OCI-LY1 (cell line): ENCODE measurements at regions not wholly inside any gene's neighbourhood (a gene's known extent, or its start where the extent isn't known, plus 50 kb on each side); places are given as distances from the start of the nearest gene placed in this dataset.

Experiments used
- H2AFZ ChIP-seq: fragments of 200-600 bp; sonication (generic), shearing (Covaris generic); 2 replicates; pipeline ENCODE4 v1.6.0; 2014; ENCODE audit warnings: antibody characterized with exemption, mild to moderate bottlenecking, low read length
- H3F3A ChIP-seq: fragments of 200-600 bp; sonication (generic), shearing (Covaris generic); 2 replicates; pipeline ENCODE4 v1.6.0; 2014; ENCODE audit warnings: mild to moderate bottlenecking, antibody characterized with exemption, low read length, moderate library complexity; ENCODE audit not compliant: insufficient read depth
- H3K27ac ChIP-seq: fragments of 200-600 bp; sonication (generic); 2 replicates; pipeline ENCODE4 v1.5.1; 2014; ENCODE audit warnings: low read length, mixed run types, mild to moderate bottlenecking, low read depth; ENCODE audit not compliant: poor library complexity, severe bottlenecking
- H3K27me3 ChIP-seq: fragments of 200-600 bp; sonication (generic); 2 replicates; pipeline ENCODE4 v1.6.0; 2014; ENCODE audit warnings: antibody characterized with exemption, mild to moderate bottlenecking, low read length, moderate library complexity; ENCODE audit not compliant: insufficient read depth
- H3K36me3 ChIP-seq: fragments of 200-600 bp; sonication (generic); 2 replicates; pipeline ENCODE4 v1.6.1; 2014; ENCODE audit warnings: mild to moderate bottlenecking, antibody characterized with exemption, low read length, moderate library complexity, mixed read lengths; ENCODE audit not compliant: insufficient read depth
- H3K4me1 ChIP-seq: fragments of 200-600 bp; sonication (generic); 2 replicates; pipeline ENCODE4 v1.5.1; 2014; ENCODE audit warnings: mild to moderate bottlenecking, low read length, moderate library complexity; ENCODE audit not compliant: insufficient read depth, severe bottlenecking
- H3K4me2 ChIP-seq: fragments of 200-600 bp; sonication (generic), shearing (Covaris generic); 2 replicates; pipeline ENCODE4 v1.6.1; 2014; ENCODE audit warnings: low read length
- H3K4me3 ChIP-seq: fragments of 200-600 bp; sonication (generic); 2 replicates; pipeline ENCODE4 v1.5.1; 2014; ENCODE audit warnings: low read length, low read depth, mild to moderate bottlenecking, mixed read lengths; ENCODE audit not compliant: poor library complexity, severe bottlenecking
- H3K79me2 ChIP-seq: fragments of 200-600 bp; shearing (Covaris generic); 2 replicates; pipeline ENCODE4 v1.6.1; 2016; ENCODE audit warnings: mixed run types, low read length, mixed read lengths; ENCODE audit not compliant: insufficient read depth
- H3K9ac ChIP-seq: fragments of 200-600 bp; sonication (generic), shearing (Covaris generic); 2 replicates; pipeline ENCODE4 v1.6.1; 2014; ENCODE audit warnings: mild to moderate bottlenecking, low read length, mixed read lengths
- H3K9me2 ChIP-seq: fragments of 200-600 bp; sonication (generic), shearing (Covaris generic); 2 replicates; pipeline ENCODE4 v1.6.1; 2014; ENCODE audit warnings: low read depth, mild to moderate bottlenecking, low read length, mixed read lengths
- H3K9me3 ChIP-seq: fragments of 200-600 bp; shearing (Covaris generic); 2 replicates; pipeline ENCODE4 v1.6.1; 2014; ENCODE audit warnings: low read length, mixed read lengths
- H4K20me1 ChIP-seq: fragments of 200-600 bp; sonication (generic), shearing (Covaris generic); 2 replicates; pipeline ENCODE4 v1.6.0; 2016; ENCODE audit warnings: mild to moderate bottlenecking, low read length; ENCODE audit not compliant: insufficient read depth
- CTCF ChIP-seq: fragments of 200-600 bp; sonication (generic), shearing (Covaris generic); IDR thresholded peaks from 2 replicates; pipeline ENCODE4 v1.5.1; 2017; ENCODE audit warnings: mild to moderate bottlenecking, antibody characterized with exemption, low read length, moderate library complexity, mixed read lengths
- EZH2 ChIP-seq: fragments of 200-600 bp; sonication (generic), shearing (Covaris generic); IDR thresholded peaks from 2 replicates; pipeline ENCODE4 v1.8.0; 2017; ENCODE audit warnings: borderline replicate concordance, mixed run types, mild to moderate bottlenecking, antibody characterized with exemption, low read length, moderate library complexity, mixed read lengths

GRCh38 chr4:166414431-166414830 is 541.4 kb downstream of the TLL1 start:
- Histone ChIP-seq H3F3A (no peaks in the 10 kb centered on the region), H3K9me3 (no peaks in the 10 kb centered on the region), H3K4me3 (no peak overlapping the region), H3K4me1 (no peaks in the 10 kb centered on the region), H3K9me2 (no peaks in the 10 kb centered on the region), H3K4me2 (no peak overlapping the region), H3K9ac (no peak overlapping the region), H3K27me3 (no peaks in the 10 kb centered on the region), H3K79me2 (no peaks in the 10 kb centered on the region), H2AFZ (no peak overlapping the region), H3K27ac (no peak overlapping the region), H3K36me3 (no peaks in the 10 kb centered on the region), H4K20me1 (no peaks in the 10 kb centered on the region)
- TF ChIP-seq CTCF = no peak
- TF ChIP-seq EZH2 = no peak

GRCh38 chr4:166415749-166416148 is 542.7 kb downstream of the TLL1 start:
- Histone ChIP-seq H3F3A (no peaks in the 10 kb centered on the region), H3K4me1 (no peaks in the 10 kb centered on the region), H3K27ac (no peak overlapping the region)

GRCh38 chr4:166421556-166422156 is 548.6 kb downstream of the TLL1 start:
- H2AFZ ChIP-seq = no peak overlapping the region
- no peak overlapping the region for H3K27ac ChIP-seq
- no peaks in the 10 kb centered on the region for H4K20me1 ChIP-seq
- H3K36me3 ChIP-seq = no peaks in the 10 kb centered on the region
- H3K9me2 ChIP-seq = no peaks in the 10 kb centered on the region
- H3K9me3 ChIP-seq = no peaks in the 10 kb centered on the region
- H3K4me1 ChIP-seq = no peaks in the 10 kb centered on the region
- no peaks in the 10 kb centered on the region for H3F3A ChIP-seq
- H3K9ac ChIP-seq = no peak overlapping the region
- TF ChIP-seq EZH2 = no peak
- TF ChIP-seq CTCF = no peak
- H3K4me2 ChIP-seq = no peak overlapping the region
- H3K4me3 ChIP-seq = no peak overlapping the region
- H3K27me3 ChIP-seq = no peaks in the 10 kb centered on the region
- no peaks in the 10 kb centered on the region for H3K79me2 ChIP-seq

More at GRCh38 chr4:166415749-166416148, 542.7 kb downstream of the TLL1 start:
- Histone ChIP-seq H3K27me3 (no peaks in the 10 kb centered on the region), H3K9me3 (no peaks in the 10 kb centered on the region), H3K9ac (no peak overlapping the region), H3K36me3 (no peaks in the 10 kb centered on the region), H3K4me2 (no peak overlapping the region), H3K79me2 (no peaks in the 10 kb centered on the region), H4K20me1 (no peaks in the 10 kb centered on the region), H2AFZ (no peak overlapping the region), H3K9me2 (no peaks in the 10 kb centered on the region), H3K4me3 (no peak overlapping the region)
- no peak for TF ChIP-seq CTCF
